HL-60 (cell line): ENCODE measurements at regions not wholly inside any gene's neighbourhood (a gene's known extent, or its start where the extent isn't known, plus 50 kb on each side); places are given as distances from the start of the nearest gene placed in this dataset.

Source experiments
- CTCF ChIP-seq: IDR thresholded peaks from one replicate; pipeline ENCODE4 v1.5.1; 2011; ENCODE audit warnings: low read length, control low read depth, inconsistent platforms; ENCODE audit not compliant: insufficient read depth
- POLR2AphosphoS5 ChIP-seq: IDR thresholded peaks from 2 replicates; pipeline ENCODE4 v1.6.1; 2012; ENCODE audit warnings: low read depth
- SPI1 ChIP-seq: IDR thresholded peaks from 2 replicates; pipeline ENCODE4 v1.6.1; 2012; ENCODE audit warnings: low read depth, mild to moderate bottlenecking, borderline replicate concordance
- TF ChIP-seq, protein P1 (sequence below): IDR thresholded peaks from 2 replicates; pipeline ENCODE4 v1.6.1; 2012; ENCODE audit warnings: low read depth; ENCODE audit not compliant: insufficient replicate concordance

GRCh38 chr10:107430446-107430845, 265.9 kb upstream of the SORCS1 start:
- TF ChIP-seq, protein P1, sequence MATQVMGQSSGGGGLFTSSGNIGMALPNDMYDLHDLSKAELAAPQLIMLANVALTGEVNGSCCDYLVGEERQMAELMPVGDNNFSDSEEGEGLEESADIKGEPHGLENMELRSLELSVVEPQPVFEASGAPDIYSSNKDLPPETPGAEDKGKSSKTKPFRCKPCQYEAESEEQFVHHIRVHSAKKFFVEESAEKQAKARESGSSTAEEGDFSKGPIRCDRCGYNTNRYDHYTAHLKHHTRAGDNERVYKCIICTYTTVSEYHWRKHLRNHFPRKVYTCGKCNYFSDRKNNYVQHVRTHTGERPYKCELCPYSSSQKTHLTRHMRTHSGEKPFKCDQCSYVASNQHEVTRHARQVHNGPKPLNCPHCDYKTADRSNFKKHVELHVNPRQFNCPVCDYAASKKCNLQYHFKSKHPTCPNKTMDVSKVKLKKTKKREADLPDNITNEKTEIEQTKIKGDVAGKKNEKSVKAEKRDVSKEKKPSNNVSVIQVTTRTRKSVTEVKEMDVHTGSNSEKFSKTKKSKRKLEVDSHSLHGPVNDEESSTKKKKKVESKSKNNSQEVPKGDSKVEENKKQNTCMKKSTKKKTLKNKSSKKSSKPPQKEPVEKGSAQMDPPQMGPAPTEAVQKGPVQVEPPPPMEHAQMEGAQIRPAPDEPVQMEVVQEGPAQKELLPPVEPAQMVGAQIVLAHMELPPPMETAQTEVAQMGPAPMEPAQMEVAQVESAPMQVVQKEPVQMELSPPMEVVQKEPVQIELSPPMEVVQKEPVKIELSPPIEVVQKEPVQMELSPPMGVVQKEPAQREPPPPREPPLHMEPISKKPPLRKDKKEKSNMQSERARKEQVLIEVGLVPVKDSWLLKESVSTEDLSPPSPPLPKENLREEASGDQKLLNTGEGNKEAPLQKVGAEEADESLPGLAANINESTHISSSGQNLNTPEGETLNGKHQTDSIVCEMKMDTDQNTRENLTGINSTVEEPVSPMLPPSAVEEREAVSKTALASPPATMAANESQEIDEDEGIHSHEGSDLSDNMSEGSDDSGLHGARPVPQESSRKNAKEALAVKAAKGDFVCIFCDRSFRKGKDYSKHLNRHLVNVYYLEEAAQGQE, result no peak
- no peak for TF ChIP-seq CTCF
- TF ChIP-seq POLR2AphosphoS5, result no peak
- TF ChIP-seq SPI1, result no peak
